ENCODE measurements at regions not wholly inside any gene's neighbourhood (a gene's known extent, or its start where the extent isn't known, plus 50 kb on each side); places are given as distances from the start of the nearest gene placed in this dataset.
"Not testable (repeated sequence)": the region's sequence is repeated elsewhere in the genome, so short reads cannot be mapped to it uniquely, and the experiment has no call there.

GRCh38 chr7:136163340-136163801 lies 186.2 kb upstream of the MTPN start:
- DNase-seq, result no peak

- DNase-seq, result no peak
These were observed 173.2 kb upstream of the MTPN start for GRCh38 chr7:136150311-136150710.

DNA sequence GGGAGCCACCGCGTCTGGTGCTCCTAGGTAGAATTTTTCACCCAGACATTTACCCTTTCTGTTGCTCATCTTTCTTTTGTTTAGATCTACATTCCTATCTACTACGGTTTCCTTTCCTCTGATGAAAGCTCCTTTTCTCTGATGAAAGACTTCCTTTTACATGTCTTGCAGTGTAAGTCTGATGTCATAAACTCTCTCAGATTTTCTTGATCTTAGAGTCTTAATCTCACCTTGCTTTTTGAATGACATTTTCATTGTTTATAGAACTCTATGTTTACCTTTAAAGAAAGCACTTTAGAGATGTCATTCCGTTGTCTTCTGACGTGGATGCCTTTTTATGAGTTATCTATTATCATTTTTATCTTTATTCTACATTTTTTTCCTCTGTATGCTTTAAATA lies 171.8 kb upstream of the MTPN start:
- DNase-seq, result no peak

- DNase-seq, result no peak
These were observed 169.8 kb upstream of the MTPN start for GRCh38 chr7:136146925-136147324.

- no peak for DNase-seq
These were observed 167.0 kb upstream of the MTPN start for GRCh38 chr7:136144182-136144581.

DNA sequence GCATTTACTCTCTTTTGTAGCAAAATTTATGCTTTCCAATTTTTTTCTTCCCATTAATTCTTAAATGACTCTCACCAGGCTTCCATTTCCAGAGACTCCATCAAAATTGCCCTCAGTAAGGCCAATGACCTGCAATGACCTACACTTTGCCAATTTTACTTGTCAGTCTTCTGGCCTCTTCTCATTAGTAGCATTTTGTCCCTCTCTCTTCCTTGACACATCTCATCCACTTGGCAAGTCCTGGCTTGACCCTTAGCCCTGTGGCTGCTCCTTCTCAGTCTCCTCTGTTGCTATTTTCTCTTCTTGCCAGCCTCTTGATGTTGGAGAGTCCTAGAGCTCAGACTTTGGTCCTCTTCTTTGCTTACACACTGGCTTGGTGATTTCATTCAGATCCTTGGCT lies 166.1 kb upstream of the MTPN start:
- no peak for DNase-seq

- DNase-seq, result no peak
These were observed 165.4 kb upstream of the MTPN start for GRCh38 chr7:136142583-136142982.

- no peak for DNase-seq
These were observed 163.3 kb upstream of the MTPN start for GRCh38 chr7:136140469-136140868.

GRCh38 chr7:136139417-136139816 lies 162.3 kb upstream of the MTPN start:
- no peak for DNase-seq

- no peak for DNase-seq
These were observed 161.8 kb upstream of the MTPN start for GRCh38 chr7:136138991-136139390.

DNA sequence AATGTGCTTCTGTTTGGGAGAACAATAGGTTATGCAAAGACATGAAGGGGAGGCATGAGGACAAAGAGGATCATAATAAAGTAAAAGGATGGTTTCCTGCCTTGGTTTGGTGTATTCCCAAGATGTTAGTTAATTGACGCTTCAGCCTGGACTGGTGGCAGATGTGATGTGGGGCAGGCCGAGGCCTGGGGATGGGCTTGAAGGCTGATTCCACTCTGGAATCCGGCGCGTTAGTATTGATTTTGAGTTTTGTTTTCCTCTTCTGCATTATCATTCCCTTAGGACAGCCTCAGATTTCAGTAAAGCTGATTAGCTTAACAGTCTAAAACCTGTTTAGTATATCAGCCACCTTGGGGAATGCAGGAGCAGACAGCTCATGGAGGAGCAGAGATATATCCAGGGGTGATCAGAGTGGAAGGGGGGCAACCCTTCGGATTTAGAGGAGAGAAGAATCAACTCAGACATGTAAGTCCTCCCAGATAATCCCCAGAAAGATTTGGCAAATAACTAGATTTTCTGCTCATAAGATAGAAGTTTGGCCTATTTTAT lies 159.8 kb upstream of the MTPN start:
- DNase-seq, result no peak

GRCh38 chr7:136134503-136134902 lies 157.3 kb upstream of the MTPN start:
- DNase-seq, result no peak

DNA sequence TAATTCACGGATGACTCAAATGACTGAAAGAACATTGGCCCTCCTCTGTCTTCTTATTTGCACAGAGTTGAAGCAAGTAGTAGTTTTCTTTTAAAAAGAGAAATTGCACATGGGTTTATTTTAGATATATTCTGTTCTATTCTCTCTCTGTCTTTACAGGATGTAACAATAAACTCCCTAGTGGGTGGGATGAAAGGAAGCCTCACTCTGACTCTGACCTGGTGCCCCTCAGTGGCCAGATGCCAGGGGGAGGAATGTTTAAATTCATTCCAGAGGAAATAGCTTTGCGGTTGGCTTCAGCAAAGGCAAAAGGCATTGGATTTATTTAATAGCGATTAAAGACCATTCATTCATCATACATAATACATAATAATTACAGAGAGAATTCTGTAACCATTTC lies 156.4 kb upstream of the MTPN start:
- DNase-seq, result no peak

GRCh38 chr7:136131304-136131630 lies 154.1 kb upstream of the MTPN start:
- no peak for DNase-seq

DNA sequence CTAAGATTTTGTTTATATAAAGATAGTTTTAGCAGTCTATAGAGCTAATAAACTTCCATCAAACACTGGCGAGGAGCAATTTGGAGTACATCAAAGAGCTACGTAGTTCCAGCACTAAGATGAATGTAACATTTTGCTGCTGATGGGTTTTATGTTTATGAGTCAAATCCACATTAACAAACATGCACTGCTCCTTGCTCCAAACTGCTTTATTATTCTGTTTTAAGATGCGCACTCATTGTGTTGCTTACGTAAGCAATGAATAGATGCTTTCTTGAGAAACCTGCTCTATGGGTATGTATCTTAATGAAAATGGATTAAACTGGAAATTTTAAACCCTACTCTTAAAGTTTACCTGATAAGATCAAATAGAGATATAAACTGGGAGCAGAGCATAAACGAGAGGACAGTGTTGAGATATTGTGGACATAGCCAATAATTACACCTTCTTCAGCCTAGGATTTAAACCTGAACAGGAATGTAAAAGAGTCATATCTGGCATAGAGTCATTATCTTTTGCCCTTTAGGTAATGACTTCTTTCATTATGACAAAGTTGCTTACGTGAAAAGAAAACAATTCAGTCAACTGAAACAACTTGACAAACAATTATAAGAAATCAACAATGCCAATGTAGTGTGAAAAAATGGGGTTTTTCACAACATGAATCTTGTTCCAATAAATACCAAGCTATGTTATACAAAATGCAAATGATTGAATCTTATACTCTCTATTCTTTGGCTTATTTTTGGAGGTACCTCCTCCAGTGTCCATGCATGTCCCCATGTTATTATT lies 153.5 kb upstream of the MTPN start:
- DNase-seq, result no peak

- DNase-seq, result no peak
These were observed 150.9 kb upstream of the MTPN start for GRCh38 chr7:136128050-136128449.

DNA sequence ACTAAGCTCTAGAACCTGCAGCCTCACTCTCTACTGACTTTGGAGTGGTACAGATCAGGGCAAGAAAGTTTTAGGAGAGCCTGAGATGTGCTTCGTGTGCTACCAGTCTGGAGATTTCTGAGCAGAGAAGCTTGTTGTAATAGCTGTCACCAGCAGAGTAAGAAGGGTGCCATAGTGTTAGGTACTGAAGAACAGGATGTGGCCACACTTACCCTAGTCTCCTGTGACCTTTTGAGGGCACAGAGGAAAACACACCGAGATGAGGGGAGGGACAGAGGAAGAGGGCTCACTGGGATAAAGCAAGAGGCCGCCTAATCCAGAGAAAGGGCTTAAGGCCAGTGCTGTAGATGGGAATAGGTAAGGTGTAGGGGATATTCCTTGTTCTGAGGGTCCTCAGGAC lies 146.2 kb upstream of the MTPN start:
- DNase-seq, result no peak

DNA sequence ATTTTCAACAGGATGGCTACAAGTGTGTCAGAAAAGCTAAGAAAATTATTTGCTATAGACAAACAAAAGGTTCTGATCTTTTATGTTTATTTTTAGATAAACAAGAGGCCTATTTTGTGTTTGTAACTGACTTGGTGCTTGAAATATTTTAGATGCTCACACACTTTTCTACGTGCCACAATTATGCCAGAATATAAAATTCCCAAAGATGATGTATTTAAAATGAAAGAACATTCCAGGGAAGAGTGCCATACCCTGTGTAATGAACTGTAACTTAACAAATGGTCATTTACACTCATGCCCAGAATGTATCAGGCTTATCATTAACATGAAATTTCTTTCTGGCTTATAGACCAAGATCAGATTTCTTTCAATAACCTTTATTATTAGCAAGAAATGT lies 144.9 kb upstream of the MTPN start:
- no peak for DNase-seq

DNA sequence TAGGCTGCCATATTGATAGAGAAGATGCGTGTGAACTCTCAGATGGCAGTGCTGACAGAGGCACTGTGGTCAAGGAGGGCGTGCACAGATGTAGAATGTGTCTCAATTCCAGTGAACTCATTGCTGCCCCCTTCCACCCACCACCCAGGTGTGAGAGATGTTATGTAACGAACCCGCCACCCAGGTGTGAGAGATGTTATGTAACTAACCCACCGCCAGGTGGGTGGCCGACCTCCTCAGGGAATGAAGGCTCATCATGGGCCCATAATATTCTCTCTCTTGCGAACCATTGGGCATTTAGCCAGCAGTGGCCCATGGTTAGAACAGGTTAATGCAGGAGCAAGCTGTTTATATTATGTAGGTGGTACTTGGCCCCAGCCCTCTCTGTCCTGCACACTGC lies 140.4 kb upstream of the MTPN start:
- DNase-seq, result no peak

GRCh38 chr7:136116186-136116585 lies 139.0 kb upstream of the MTPN start:
- DNase-seq, result no peak

- peak; percentile 57 for DNase-seq
These were observed 138.0 kb upstream of the MTPN start for GRCh38 chr7:136114966-136115762.

DNA sequence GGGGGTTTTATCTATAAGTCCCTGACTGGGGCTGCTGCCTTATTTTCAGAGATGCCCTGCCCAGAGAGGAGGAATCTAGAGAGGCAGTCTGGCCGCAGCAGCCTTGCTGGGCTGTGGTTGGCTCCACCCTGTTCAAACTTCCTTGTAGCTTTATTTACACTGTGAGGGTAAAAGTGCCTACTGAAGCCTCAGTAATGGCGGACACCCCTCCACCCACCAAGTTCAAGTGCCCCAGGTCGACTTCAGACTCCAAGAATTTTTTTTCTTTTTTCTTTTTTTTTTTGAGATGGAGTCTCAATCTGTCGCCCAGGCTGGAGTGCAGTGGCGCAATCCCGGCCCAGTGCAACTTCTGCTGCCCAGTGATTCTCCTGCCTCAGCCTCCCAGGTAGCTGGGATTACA lies 137.3 kb upstream of the MTPN start:
- not testable (repeated sequence) for DNase-seq

GRCh38 chr7:136109037-136109436 lies 131.9 kb upstream of the MTPN start:
- DNase-seq, result not testable (repeated sequence)

DNA sequence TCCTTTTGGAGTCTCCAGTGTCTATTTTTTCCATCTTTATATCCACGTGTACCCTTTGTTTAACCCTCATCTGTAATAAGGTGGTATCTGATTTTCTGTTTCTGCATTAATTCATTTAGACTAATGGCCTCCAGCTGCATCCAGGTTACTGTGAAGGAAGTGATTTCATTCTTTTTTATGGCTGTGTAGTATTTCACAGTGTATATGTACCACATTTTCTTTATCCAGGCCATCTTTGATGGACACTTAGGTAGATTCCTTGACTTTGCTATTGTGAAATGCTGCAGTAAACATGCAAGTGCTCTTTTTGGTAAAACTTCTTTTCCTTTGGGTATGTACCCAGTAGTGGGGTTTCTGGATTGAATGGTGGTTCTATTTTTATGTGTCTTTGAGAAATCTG lies 128.0 kb upstream of the MTPN start:
- DNase-seq, result no peak

All from stimulated activated CD4-positive, alpha-beta T cell treated with anti-CD3 and anti-CD28 coated beads, Interleukin-4, amount 100 ng/mL, for 24 hours (primary cell).